Fibroblast of lung (primary cell): ENCODE measurements at regions not wholly inside any gene's neighbourhood (a gene's known extent, or its start where the extent isn't known, plus 50 kb on each side); places are given as distances from the start of the nearest gene placed in this dataset.
"Not testable (repeated sequence)": the region's sequence is repeated elsewhere in the genome, so short reads cannot be mapped to it uniquely, and the experiment has no call there.

Source experiments
- DNase-seq, 2 donors: peaks; one replicate each; pipeline versions ENCODE4 v3.0.0 to v3.0.0-alpha.2; 2010; ENCODE audit warnings: low read depth in 2 of 2
- H2AFZ ChIP-seq: 2 replicates; pipeline ENCODE4 v1.5.1; 2012; ENCODE audit warnings: low read length, control low read depth, inconsistent platforms
- H3K27ac ChIP-seq: 2 replicates; pipeline ENCODE4 v1.5.1; 2011; ENCODE audit warnings: low read length, control low read depth; ENCODE audit not compliant: insufficient read depth
- H3K27me3 ChIP-seq: 2 replicates; pipeline ENCODE4 v1.5.1; 2011; ENCODE audit warnings: mild to moderate bottlenecking, low read length; ENCODE audit not compliant: control insufficient read depth, insufficient read depth
- H3K36me3 ChIP-seq: 2 replicates; pipeline ENCODE4 v1.5.1; 2011; ENCODE audit warnings: low read length; ENCODE audit not compliant: control insufficient read depth, insufficient read depth
- H3K4me1 ChIP-seq: 2 replicates; pipeline ENCODE4 v1.5.1; 2011; ENCODE audit warnings: low read length; ENCODE audit not compliant: control insufficient read depth, insufficient read depth; ENCODE audit errors: extremely low read depth
- H3K4me2 ChIP-seq: 2 replicates; pipeline ENCODE4 v1.5.1; 2011; ENCODE audit warnings: low read length, control low read depth; ENCODE audit not compliant: insufficient read depth; ENCODE audit errors: extremely low read depth
- H3K4me3 ChIP-seq, 4 experiments: fragments of 200-600 bp in 1 of 4; sonication (generic) in 1 of 4; replicated peaks in 1 of 4; 2 replicates each; pipeline ENCODE4 v1.5.1; 2011 to 2016; ENCODE audit warnings: low read length in 4 of 4, low read depth in 3 of 4, mild to moderate bottlenecking in 3 of 4, control low read depth in 2 of 4, inconsistent platforms in 1 of 4, mixed read lengths in 1 of 4; ENCODE audit not compliant: insufficient read depth in 1 of 4; ENCODE audit errors: control extremely low read depth in 1 of 4
- H3K79me2 ChIP-seq: 2 replicates; pipeline ENCODE4 v1.5.1; 2012; ENCODE audit warnings: mild to moderate bottlenecking, low read length, inconsistent platforms; ENCODE audit not compliant: control insufficient read depth, insufficient read depth
- H3K9ac ChIP-seq: 2 replicates; pipeline ENCODE4 v1.5.1; 2011; ENCODE audit warnings: mild to moderate bottlenecking, low read length, control low read depth; ENCODE audit not compliant: insufficient read depth
- H3K9me3 ChIP-seq: 2 replicates; pipeline ENCODE4 v1.5.1; 2012; ENCODE audit warnings: low read depth, low read length; ENCODE audit not compliant: control insufficient read depth, insufficient read depth
- H4K20me1 ChIP-seq: 2 replicates; pipeline ENCODE4 v1.5.1; 2011; ENCODE audit warnings: low read length; ENCODE audit not compliant: control insufficient read depth, insufficient read depth; ENCODE audit errors: extremely low read depth

GRCh38 chr11:3516345-3516933 is 125.4 kb downstream of the ART5 start:
- H3K4me3 ChIP-seq, H3K4me1 ChIP-seq, H3K4me2 ChIP-seq, H4K20me1 ChIP-seq, H3K9me3 ChIP-seq, H3K27me3 ChIP-seq, H2AFZ ChIP-seq, H3K9ac ChIP-seq, H3K79me2 ChIP-seq, DNase-seq, H3K36me3 ChIP-seq, H3K27ac ChIP-seq: not testable (repeated sequence)

- not testable (repeated sequence) for H3K4me3 ChIP-seq, H3K9ac ChIP-seq, H4K20me1 ChIP-seq, H3K27me3 ChIP-seq, H3K4me1 ChIP-seq, H3K4me2 ChIP-seq, DNase-seq, H3K9me3 ChIP-seq, H3K27ac ChIP-seq, H3K36me3 ChIP-seq, H3K79me2 ChIP-seq, H2AFZ ChIP-seq
Measured at GRCh38 chr11:3514635-3515424, 127.0 kb downstream of the ART5 start.

- H2AFZ ChIP-seq, H4K20me1 ChIP-seq, DNase-seq, H3K27ac ChIP-seq, H3K9ac ChIP-seq, H3K4me2 ChIP-seq, H3K4me3 ChIP-seq, H3K27me3 ChIP-seq, H3K9me3 ChIP-seq, H3K79me2 ChIP-seq, H3K4me1 ChIP-seq, H3K36me3 ChIP-seq: not testable (repeated sequence)
Measured at GRCh38 chr11:3513311-3513710, 128.5 kb downstream of the ART5 start.

GRCh38 chr11:3512751-3513150 is 129.0 kb downstream of the ART5 start:
- H3K4me1 ChIP-seq, DNase-seq, H3K4me2 ChIP-seq, H3K4me3 ChIP-seq, H3K9ac ChIP-seq, H4K20me1 ChIP-seq, H3K36me3 ChIP-seq, H2AFZ ChIP-seq, H3K27me3 ChIP-seq, H3K79me2 ChIP-seq, H3K9me3 ChIP-seq, H3K27ac ChIP-seq: not testable (repeated sequence)

GRCh38 chr11:3512133-3512703 is 129.6 kb downstream of the ART5 start:
- not testable (repeated sequence) for H3K4me2 ChIP-seq, H3K4me3 ChIP-seq, H3K9ac ChIP-seq, H3K79me2 ChIP-seq, H2AFZ ChIP-seq, H4K20me1 ChIP-seq, H3K4me1 ChIP-seq, H3K27ac ChIP-seq, H3K27me3 ChIP-seq, H3K36me3 ChIP-seq, H3K9me3 ChIP-seq
- peak in 1 of 2 donors; percentile 1 for DNase-seq

GRCh38 chr11:3511416-3512132 is 130.2 kb downstream of the ART5 start:
- not testable (repeated sequence) for H3K4me2 ChIP-seq, H3K4me3 ChIP-seq, H3K9ac ChIP-seq, H4K20me1 ChIP-seq, H3K36me3 ChIP-seq, H3K9me3 ChIP-seq, H3K27me3 ChIP-seq, H3K27ac ChIP-seq, H3K79me2 ChIP-seq, H3K4me1 ChIP-seq, H2AFZ ChIP-seq
- DNase-seq: peak in 1 of 2 donors; percentile 4
